Ecto neural progenitor cell (in vitro differentiated cells): ENCODE measurements at regions not wholly inside any gene's neighbourhood (a gene's known extent, or its start where the extent isn't known, plus 50 kb on each side); places are given as distances from the start of the nearest gene placed in this dataset.

Experiments used
- DNase-seq: peaks from one replicate; pipeline ENCODE4 v3.0.0-alpha.2; 2018; ENCODE audit warnings: low spot score

DNA sequence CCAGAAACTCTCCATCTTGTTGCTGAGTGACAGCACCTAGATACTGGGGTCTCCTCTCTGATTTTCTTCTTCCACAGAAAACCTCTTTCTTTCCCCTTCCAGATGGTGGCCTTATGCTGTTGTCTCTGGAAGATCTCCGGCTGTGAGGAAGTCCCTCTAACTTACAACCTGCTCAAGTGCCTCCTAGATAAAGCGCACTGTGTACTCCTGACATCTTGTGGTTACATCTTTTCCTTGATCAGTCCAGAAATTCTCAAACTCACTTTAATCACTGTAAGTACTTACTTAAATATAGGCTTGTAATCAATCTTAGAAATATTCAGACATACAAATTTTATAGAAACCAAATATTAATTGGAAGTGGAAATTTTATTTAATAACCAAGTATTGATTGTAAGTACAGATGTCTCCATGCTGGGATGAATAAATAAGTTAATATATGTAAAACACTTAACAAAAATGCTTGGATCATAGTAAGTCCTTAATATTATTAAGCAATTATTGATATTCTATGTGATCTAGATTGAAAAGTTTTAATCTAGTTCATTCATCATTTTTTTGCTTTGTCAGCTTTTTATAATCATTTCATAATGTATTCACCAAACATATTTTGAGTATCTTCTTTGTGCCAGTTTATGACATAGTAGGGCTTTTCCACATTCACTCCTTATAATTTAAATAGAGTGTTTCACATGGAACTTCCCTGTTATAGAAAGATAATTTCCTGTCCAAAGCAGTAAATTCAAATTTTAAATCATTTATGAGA, 1381.4 kb upstream of the CDH6 start:
- DNase-seq = no peak

DNA sequence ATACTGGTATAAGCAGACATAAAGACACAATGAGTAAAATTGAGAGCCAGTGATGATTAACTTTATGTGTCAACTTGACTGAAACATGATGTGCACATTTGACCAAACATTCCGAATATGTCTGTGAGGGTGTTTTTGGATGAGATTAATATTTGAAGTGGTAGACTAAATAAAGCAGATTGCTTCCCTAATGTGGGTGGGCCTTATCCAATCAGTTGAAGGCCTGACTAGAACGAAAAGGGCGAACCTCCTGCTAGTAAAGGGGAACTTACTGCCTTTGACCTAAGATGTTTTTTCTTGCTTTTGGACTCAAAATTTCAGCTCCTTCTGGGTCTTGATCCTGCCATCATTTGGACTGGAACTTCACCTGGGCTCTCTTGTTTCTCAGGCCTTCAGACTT, 1387.7 kb upstream of the CDH6 start:
- DNase-seq = no peak

DNA sequence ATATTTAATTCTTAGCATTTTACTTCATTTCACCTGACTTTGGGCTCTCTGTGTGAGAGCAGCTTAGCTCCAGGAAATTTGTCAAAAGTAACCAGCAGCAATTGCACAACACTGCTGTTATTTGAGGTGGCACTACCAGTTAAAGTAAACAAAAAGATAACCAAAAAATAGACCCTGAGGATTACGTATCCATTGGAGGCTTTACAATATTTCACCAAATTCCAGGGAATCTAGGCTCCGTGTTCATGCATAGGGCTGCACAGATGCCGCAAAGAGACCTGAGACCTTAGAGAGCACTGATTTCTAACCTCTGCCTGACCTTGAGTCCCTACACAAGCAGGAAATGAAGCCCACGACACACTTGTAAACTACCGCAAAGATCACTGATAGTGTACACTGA, 1392.7 kb upstream of the CDH6 start:
- DNase-seq = no peak

DNA sequence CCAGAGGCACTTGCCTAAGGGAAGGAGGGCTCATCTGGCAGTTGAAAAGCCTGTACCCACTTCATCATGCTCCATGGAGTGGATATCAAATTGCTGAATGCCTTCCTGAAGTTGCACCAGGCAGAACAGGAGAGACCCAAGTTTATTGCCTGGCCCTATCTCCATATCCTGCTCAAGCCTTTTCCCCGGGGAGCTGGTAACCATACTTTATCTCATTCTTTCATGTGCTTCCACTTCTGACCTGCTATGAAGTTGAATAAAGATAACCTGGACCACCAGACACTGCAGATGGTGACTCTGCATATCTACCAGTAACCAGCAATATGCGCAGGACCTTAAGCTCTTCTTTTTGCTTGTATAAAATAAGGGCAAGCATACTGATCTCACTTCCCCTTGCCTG, 1397.5 kb upstream of the CDH6 start:
- DNase-seq = no peak

DNA sequence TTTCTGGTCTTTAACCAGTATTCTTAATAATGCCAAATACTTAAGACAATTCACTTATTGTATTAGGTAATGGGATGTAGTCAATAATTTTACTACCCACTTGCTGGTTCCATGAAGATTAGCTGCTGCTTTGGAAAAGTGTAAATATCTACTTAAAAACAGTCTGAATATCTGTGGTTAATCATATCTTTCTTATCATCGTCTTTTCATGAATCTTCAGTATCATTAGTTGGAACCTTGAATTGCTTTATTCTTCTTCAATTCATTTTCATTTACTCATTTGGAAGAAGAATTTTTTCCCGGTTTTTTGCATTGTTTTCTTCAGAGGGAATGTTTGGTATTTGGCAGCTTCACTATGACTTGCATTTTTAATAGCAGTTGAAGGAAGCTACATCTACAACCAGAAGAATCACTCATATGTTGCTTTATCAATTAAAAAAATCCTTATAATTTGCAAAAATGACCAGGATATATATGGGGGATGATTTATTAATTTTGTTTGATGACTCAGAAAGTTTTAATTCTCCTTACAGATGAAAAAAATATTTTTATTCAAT, 1398.3 kb upstream of the CDH6 start:
- no peak for DNase-seq

DNA sequence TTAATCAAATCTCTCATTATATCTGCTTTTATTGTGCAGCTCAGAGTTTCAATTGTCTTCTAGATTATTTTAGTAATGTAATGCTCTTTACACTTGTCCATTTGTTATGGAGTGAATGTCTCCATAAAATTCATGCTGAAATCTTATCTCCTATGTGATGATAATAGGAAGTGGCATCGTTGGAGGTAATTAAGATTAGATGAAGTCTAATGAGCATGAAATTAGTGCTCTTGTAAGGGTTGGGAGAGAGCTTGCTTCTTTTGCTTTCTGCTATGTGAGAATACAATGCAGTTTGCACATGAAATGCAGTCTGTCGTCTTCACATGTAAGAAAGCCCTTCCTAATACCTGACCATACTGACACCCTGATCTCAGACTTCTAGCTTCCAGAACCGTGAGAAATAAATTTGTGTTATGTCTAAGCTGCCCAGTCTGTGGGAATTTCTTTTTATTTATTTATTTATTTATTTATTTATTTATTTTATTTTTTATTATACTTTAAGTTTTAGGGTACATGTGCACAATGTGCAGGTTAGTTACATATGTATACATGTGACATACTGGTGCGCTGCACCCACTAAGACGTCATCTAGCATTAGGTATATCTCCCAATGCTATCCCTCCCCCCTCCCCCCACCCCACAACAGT, 1399.2 kb upstream of the CDH6 start:
- no peak for DNase-seq

DNA sequence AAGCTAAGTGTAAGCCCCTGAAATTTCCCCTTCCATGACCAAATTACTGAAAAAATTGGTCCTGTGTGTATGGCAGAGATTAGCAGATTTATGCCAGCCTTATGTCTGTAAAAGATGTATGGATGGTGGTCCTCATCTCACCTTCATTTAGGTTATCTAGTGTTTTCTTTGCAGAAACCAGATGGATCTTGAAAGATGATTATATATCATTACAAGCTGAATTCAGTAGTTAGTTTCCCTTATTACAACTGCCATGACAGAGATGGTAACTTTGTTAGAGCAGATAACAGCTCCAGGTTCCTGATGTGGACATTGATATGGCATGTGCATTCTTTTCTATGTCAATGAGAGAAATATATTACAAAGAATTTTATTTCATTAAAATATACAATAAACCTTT, 1403.2 kb upstream of the CDH6 start:
- no peak for DNase-seq

DNA sequence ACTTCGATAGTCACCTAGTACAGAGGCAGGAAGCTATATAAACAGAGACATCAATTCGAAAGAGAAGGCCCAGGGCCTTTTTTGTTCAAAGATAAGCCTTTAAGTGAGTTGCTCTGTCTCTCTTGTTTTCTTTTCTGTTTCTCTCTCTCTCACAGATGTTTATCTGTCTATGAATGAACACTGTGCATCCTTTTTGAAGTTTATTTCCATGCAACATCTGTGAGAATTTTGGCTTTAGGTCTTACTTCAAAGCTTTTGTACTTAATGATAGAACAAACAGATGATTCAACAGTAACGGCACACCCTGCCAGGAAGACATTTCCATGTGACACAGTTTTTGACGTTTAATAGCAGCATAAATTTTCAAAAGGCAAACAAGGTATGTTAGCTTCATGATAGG, 1413.1 kb upstream of the CDH6 start:
- no peak for DNase-seq

DNA sequence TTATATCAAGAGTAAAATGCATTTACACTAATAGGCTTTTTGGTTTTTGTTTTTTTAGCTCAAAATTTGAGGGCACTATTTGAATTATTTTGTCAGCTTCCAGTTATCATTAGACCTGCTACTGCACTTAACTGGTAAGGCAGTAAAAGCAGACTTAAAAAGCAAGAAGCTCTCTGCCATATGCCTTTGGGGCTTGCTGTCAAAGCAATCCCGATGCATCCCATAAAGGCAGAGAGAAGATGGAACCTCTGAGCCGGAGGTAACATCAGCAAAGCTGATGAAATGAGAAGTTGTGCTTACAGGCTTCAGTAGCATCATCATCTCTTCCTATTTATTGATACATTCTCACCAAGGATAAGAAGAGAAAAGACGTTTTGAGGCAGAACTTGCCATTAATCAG, 1414.3 kb upstream of the CDH6 start:
- DNase-seq = no peak

DNA sequence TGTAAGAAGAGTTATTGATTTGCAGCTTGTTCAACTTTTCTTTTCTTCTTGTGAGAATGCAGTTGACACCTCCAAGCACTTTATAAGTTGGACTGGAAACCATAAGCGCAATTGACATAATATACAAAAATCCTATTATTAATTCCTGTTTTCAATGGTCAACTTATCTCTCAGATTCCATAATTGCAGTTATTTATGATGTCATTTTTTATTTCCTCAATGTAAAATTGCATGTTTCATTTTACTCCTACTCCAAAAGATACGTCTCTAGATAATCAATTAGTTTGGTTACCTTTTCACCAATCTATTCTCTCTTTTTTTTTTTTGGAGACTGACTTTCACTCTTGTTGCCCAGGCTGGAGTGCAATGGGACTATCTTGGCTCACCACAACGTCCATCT, 1416.1 kb upstream of the CDH6 start:
- no peak for DNase-seq

DNA sequence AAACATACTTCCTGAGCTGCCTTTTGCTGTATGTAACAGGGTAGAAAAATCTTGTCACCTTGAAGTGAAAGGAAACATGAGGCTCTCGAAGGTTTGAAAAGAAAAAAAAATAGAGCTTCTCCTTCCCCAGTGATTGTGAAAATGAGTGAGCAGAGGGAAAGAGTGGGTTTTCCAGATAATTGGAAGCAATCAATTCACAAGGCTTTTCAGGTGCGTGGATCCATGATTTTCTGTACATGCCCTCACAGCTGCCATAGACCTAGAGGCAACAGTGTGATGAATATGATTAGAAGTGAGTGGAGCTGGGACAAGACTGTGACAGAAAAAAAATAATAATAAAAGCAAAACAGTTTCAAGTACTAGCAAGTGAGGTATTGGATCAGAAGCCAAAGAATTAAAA, 1422.5 kb upstream of the CDH6 start:
- DNase-seq = no peak

DNA sequence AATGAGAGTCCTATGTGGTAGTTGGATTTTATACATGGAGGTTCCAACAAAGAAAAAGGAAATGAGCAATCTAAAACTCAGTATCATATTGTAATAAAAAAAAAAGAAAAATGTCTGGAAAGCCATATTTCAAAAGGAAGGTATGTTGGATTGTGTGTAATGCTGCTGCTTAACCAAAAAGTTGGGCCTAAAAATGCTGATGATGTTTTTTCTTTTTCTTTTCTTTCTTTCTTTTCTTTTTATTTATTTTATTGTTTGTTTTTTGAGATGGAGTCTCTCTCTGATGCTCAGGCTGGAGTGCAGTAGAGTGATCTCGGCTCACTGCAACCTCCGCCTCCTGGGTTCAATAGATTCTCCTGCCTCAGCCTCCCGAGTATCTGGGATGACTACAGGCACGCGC, 1424.0 kb upstream of the CDH6 start:
- DNase-seq = no peak

DNA sequence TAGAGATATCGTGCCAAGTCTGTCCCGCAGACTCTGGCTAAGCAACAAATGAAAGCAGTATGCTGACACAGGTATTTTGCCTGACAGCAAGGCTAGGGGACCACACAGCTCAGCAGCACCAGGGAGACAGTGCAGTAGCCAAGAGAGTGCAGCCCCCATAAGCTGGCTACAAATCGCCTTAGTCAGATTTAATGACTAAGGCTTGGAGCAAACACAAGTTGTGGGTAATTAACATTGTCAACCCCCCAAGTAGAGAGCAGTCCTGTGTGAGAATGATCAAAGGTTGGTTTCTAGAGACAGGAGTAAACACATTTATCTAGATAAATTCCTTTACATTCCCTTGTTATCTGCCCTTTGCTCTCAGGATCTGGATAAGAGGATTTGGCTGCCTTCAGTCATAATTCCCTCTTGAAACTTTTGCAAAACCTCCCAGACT, 1434.5 kb upstream of the CDH6 start:
- peak; percentile 56 for DNase-seq

DNA sequence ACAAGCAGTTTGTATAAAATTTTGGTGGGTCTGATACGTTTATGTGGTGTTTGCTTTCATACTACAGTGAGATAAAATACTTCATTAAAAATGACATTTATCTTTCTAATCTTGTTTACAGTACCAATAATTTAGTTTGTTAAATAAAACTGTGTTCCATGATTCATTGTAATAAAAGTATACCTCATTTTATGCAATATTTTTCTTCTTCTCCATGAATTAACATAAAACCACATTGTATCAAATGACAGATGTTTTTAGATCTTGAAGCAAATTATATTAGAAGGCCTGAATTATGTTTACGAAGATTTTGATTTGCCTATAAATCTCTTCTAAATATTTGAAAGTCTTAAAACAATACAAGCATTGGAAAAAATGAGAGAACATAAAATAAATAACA, 1443.0 kb upstream of the CDH6 start:
- no peak for DNase-seq

DNA sequence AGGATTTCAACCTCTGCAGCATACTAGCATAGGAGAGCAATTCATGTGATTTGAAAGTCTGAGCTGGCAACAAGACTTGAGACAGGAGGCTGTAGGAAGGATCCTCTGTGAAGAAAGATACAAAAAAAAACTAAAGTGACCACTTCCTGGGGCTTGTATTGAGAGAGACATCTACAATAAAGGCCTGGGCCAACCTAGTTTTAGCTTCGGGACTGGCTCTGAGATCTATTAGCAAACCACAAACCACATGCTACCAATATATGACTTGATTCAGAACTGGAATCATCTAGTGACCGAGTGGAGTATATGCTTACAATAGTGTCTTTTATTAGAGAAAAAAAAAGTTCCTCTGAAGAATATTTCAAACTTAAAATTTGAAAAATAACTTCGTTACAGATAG, 1448.9 kb upstream of the CDH6 start:
- DNase-seq = no peak

DNA sequence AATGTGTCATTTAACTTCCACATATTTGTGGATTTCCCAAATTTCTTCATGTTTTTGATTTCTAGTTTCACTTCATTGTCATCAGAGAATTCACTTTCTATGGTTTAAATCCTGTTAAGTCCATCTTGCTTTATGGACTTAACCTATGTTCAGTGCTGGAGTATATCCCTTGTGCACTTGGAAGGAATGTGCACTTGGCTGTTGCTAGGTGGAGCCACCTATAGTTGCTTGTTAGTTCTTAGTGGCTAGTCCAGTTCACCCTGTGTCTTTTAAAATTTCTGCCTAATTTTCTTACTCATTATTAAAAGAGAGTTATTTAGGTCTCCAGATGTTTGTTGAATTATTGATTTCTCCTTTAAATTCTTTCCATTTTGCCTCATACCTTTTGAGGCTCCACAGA, 1472.5 kb upstream of the CDH6 start:
- no peak for DNase-seq

DNA sequence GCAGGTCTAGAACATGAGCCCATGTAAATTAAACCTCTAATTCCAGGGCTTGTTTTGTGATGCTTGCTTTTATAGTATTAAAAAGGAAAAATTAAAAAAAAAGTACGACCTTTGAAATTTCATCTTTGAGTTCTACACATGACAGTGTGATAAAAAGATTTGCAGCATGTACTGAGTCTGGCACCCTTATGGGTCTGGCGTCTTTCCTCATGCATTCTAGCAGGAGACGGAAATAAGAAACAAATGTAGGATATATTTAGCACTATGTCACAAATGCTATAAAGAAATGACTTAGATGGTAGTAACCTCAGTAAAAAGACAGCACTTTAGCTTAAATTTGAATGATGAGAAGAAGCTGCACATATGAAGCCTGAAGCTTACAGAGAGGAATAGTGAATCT, 1474.3 kb upstream of the CDH6 start:
- no peak for DNase-seq

DNA sequence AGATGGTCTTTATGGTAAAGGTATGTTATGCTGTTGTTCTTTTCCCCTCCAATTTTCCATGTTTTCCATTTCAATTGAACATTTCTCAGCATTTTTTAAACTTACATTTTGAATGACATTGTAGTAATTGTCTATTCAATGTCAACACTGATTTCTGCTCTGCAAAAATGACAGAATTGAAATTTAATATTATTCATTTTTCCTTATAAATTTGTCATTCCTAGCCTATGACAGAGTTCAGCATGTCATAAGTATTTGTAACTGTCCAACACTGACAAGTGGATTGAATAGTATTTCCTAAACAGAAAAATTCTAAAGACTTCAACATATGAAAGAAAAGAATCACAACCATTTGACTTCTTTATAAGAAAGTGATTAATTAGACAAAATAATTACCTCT, 1478.3 kb upstream of the CDH6 start:
- no peak for DNase-seq

DNA sequence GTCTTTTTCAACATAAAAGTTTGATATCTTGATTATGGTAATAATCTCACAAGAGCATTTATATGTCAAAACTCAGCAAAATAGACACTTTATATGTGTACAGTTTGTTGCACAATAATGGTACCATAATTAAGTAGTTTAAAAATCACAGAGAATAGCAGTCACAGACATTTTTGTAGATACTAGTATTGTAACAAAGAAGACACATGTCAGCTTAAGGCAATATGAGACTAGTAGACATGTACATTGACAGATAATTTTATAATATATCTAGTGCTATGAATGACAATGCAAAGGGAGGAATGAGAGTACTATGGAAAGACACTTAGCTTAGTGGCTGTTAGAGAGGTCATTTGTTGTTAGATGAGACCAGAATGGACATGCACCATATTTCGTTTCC, 1490.6 kb upstream of the CDH6 start:
- no peak for DNase-seq

DNA sequence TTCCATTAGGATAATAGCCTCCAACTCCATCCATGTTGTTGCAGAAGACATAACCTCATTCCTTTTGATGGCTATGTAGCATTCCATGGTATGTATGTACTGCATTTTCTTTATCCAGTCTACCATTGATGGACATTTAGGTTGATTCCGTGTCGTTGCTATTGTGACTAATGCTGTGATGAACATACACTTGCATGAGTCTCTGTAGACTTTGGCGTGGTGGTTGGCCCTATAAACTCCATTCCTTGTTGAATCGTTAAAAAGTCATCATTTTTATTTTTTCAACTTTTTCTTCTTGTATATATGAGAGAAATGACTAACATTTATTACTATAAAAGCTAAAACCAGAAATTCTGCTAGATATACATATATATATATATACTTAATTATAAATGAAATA, 1491.9 kb upstream of the CDH6 start:
- no peak for DNase-seq

DNA sequence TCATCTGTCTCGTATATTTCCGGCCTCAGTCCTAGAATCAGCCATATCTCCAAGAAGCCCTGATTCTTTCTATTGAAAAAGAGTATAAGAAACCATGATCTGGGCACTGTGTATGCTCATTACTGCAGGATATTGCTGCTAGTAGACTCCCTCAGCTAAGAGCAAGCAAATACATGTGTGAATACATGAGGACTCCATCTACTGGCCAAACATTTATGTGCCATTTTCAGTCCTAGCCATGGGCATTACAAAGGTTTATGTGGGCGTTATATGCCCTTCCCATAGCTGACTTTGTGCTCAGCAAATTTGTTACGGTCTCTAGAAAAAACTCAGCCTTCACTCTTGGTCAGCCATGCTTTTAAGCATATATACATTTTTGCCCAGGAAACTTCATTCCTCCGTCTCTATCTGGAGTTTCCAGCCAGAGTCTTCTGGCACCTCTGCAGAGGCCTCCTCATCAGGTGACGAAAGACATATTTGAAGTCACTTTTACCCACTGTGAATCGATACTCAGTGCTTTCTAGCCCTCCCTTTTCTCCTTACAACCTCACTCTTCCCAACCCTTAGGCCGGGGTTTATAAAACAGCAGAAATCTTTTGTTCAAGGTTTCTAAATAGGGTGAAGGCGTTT, 1495.6 kb upstream of the CDH6 start:
- DNase-seq = no peak

DNA sequence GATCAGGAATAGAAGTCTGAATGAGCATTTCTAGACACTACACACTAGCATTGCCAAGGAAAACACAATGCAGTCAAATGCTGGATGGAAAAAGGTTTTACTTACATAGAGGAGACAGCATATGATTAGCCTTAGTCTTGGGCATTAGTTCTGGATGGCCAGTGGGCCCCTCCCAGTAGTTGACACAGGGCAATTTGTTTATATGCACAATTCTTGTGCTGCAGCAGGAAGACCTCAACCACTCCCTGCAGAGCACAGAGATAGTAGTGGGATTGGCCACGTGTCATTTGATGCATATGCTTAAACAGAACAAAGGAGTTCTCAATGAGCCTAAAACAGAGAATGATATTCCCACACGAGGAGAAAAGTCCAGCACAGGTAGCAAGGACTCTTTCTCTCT, 1496.2 kb upstream of the CDH6 start:
- no peak for DNase-seq

DNA sequence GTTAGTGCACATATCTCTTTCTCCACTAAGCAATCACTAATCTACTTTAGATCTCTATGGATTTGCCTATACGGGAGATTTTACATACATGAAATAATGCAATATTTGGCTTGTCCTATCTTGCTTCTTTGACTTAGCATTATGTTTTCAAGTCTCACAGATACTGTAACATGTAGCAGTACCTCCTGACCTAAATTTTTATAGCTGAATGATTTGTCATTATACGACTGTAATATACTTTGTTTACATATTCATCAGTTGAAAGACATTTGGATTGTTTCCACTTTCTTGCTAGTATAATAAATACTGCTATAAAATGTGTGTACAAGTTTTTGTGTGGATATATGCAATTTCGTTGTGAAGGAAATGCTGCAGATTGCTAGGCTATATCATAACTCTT, 1520.8 kb upstream of the CDH6 start:
- DNase-seq = no peak
